T-helper 1 cell treated with Interleukin-12 subunit alpha and Interleukin-12 subunit beta and Interleukin-4 antibody, amounts not matched to agents 30 ng/mL and 1 ng/mL, for 36 hours (primary cell): ENCODE measurements at regions not wholly inside any gene's neighbourhood (a gene's known extent, or its start where the extent isn't known, plus 50 kb on each side); places are given as distances from the start of the nearest gene placed in this dataset.

Source experiments
- intact Hi-C: fragments of 100-400 bp; cut with micrococcal nuclease; formaldehyde crosslinking; loops from one replicate; pipeline ENCODE4 v1.15.1; 2024

DNA sequence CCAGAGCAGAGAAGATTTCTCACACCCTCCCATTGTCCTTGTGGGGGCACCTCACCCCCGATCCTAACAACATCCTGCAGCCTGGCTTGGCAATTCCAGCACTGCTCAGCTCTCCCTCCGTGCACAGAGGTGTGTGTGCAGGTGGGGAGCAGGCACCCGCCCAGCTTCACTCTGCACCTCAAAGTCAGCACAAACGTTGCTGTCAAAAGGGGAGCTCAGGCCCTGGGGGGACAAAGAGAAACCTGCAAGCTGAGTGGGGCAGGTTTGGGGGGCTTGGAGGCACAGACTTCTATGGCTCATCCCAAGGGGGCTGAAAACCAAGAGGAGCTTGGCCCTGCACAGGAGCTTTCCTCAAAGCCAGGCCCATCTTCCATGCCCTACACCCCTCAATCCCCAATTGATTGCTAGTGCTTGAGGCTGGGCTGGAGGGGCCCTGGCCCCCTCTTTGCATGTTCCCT, 231.9 kb upstream of the TNRC6C start:
- intact Hi-C loops, result no loop called here

DNA sequence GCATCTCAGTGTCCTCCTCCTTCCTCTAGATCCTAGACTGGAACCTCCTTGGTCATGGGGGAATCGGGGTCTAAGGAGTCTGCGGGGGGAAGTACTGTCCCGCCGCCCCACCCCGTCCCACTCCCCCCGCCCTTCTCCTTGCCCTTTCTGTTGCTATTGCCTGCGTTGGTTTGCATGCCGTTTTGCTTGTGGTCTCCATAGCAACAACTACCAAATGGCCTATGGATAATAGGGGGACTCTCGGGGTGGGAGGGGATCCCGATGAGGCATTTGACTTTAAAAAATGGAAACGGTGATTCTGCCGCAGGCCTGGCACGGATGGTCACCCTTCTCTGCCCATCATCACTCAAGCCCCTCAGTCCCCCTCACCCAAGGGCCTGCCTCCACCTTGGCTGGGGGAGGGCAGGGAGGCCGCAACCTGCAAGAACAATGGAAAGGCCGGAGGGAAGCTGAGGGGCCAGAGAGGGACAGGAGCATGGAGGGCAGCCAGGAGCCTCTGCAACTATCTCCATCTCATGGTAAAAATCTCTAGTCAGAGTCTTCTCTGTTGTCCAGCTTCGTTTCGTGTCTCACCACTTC, 231.4 kb upstream of the TNRC6C start:
- intact Hi-C loops, result no loop called here

DNA sequence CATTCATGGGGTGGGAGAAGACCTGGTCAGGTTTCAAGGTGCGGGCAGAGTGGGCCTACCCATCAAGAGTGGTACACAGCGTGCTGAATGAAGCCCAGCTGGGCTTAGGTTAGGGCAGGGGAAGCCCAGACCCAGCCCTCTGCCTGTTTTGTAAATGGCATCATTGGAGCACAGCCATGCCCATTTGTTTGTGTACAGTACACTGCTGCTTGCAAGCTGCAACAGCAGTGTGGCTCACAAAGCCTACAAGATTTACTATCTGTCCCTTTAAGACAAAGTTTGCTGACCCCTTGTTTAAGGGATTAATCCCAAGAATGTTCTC, 230.1 kb upstream of the TNRC6C start:
- intact Hi-C loops, result no loop called here

DNA sequence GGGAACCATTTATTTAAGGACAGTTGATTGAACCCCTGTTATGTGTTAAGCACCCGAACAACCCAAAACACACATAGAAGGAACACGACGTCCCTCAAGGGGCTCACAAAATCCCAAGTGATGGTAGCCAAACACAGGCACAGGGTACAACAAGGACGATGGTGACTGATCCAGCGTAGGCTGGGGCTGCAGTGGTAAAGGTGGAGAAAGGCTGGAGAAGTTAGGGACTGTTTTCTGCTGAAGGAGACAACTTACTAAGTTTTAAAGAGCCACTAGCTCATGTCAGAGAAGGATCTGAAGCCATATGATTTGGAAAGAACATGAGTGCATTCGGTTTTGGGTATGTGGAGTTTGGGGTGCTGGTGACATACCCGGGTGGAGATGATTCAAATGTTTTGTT, 229.6 kb upstream of the TNRC6C start:
- intact Hi-C loops, result no loop called here

DNA sequence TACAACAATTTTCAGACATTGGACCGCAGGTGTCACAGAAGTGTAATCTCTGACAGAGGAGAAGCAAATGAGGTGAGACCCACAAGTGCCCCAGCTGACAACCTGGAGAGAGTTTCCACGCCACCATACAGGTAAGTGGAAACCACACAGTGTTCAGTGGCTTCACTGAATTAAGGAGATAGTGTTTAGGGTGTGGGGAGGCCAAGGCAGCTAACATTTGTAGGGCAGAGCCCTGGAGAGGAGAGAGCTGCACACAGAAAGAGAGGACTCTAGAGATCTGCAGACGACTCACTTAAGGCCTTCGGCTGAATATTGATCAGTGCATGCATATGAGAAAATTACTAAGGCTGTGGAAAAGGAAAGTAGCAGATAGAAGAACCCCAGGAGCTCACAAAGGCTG, 228.9 kb upstream of the TNRC6C start:
- intact Hi-C loops, result no loop called here

DNA sequence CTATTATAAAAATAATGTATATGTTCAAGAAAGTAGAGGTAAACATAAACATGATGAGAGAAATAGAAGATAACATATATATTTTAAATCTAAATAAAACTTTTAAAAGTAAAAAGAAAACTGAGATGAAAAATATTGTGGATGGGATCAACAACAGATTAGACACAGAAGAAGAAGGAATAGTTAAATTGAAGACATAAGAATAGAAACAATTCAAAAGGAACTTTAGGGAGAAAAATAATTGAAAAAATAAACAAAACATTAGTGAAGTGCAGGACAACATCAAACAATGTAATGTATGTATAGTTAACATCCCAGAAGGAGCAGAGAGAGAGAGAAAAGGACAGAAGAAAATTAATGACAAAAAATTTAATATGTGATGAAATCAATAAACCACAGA, 228.1 kb upstream of the TNRC6C start:
- intact Hi-C loops, result no loop called here

DNA sequence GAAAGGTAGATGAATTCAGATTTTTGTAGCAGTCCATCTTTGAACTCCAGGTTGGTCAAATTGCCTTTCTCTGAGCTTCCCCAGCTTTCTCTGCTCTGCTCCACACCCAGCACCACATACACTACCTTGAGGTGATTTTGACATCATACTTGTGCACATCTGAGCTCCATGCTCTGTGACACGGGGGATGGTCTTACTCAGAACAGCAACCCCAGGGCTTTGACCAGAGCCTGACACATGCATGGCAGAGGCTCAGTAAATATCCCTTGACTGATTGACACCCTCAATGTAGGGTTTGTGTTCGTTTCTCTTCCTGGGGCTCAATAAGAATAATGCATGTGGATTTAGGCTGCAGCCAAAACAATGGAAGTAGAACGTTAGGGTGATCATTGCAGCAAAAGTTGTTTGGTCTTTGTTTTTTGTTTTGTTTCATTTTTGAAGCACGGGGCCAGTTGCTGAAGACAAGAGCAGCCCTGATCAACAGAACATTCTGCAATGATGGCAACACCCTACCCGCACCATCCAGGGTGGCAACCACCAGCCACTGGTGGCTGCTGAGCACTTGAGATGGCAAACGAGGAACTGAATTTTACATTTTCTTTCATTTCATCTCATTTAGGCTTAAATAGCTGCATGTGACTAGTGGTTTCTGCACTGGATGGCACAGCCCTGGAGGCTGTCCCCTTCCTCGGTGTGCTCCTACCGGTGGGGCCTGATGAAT, 224.8 kb upstream of the TNRC6C start:
- intact Hi-C loops, result no loop called here

DNA sequence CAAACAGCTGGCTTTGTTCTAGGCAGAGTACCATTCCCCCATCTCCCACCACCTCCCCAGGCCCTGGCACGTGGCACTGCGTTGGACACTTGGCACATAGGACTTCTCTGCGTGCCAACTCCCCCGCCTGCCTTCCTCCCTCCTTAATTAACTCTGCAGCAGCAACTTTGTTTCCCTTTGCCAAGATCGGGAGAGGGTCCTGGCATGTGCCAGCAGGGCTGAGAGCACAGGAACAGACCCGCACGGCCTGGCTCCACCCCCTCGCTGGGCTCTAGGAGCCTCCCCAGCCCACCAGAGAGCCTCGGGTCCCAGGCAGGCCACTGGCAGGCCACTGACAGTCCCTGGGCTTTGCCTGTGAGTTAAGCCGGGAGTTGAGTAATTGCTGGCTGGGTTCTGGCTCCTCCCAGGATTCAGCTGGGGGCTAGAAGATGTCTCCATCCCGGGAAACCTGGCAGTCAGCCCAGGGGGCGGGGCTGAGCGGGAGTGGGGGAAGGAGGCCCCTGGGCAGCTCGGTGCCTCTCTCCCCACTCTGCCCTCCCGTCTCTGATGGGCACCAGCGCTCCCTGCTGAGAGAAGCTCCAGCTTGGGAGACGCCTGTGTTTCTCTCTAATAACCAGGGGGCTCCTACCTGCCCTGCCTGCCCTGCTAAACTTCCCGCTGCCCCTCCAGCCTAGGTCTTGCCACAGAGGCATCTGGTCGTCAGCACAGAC, 224.0 kb upstream of the TNRC6C start:
- intact Hi-C loops, result no loop called here

DNA sequence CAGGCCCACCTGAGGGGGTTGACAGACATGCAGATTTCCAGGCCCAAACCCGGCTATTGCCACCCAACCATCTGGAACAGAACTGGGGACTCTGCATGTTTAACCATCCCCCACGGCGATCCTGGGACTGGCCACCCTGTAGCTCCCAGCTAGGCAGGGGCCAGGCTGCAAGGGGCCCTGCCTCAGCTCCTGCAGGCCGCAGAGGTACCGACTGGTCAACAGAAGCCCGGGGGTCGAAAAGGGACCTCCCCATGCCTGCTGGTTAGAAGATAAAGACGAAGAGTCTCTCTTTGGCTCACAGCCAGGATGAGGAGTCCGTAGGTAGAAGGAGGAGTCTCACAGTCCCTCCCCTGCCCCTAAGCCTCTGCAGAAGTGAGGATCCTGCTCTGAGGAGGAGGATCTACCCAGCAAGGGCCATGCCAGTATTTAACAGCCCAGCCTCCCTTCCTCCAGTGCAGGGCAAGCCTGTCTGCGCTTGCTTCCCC, 223.4 kb upstream of the TNRC6C start:
- intact Hi-C loops, result no loop called here

DNA sequence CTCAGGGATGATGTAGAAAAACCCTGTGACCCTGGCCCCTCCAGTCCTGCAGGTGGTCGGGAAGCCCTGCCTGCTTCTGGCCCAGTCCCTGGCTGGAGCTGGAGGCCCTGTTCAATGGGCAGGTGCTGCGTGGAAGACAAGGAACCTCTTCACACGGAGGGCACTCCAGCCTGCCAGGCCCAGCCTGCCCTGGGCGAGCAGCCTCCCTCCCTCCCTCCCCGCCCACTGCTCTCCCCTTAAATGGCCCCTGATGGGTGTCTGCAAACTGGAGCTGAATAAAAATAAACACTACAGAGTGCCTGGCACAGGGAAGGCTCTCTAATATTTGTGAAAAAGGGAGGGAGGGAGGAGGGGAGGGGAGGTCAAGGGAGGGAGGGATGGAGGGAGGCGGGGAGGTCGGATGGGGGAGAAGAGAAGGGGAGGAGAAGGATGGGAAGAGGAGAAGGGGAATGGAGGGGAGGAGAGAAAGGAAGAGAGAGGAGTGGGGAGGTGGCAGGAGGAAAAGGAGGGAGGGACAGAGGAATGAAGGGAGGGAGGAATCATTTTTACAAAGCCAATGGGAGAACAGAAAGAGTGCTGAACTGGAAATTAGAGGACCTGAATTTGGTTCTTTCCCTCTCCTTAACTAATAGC, 222.8 kb upstream of the TNRC6C start:
- intact Hi-C loops, result no loop called here

DNA sequence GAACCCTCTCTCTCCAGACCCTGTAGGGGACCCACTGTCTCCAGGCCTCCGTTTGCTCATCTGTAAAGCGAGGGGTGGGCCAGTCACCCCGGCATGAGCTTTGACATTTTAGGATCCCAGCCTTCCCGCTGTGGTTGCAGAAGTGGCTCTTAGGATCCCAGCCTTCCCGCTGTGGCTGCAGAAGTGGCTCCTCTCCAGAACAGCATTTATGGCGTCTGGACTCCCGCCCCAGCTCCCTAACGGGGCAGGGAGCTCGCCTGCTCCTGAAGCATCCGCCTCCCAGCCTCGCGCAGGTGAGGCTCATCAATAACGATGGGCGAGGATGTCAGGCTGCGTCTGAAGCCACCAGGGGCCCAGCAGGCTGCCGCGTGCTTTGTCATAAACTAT, 222.3 kb upstream of the TNRC6C start:
- intact Hi-C loops, result no loop called here

DNA sequence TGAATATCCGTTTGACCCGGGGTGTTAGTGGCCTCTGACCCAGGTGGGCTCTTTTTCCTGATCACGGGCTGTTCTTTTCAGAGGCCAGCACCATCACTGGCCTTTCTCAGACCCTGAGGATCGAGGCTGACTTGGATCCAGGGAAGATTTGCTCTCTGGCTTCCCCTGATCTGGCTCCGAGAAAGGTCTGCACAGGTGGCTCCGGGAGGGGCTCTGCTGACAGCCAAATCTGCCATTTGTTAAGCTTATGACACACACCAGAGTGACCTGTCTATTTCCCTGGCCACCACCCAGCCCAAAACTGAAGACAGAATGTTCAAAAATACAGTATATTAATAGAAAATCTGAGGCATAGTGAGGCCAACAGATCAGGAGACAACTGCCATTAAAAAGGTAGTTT, 221.8 kb upstream of the TNRC6C start:
- intact Hi-C loops, result no loop called here

DNA sequence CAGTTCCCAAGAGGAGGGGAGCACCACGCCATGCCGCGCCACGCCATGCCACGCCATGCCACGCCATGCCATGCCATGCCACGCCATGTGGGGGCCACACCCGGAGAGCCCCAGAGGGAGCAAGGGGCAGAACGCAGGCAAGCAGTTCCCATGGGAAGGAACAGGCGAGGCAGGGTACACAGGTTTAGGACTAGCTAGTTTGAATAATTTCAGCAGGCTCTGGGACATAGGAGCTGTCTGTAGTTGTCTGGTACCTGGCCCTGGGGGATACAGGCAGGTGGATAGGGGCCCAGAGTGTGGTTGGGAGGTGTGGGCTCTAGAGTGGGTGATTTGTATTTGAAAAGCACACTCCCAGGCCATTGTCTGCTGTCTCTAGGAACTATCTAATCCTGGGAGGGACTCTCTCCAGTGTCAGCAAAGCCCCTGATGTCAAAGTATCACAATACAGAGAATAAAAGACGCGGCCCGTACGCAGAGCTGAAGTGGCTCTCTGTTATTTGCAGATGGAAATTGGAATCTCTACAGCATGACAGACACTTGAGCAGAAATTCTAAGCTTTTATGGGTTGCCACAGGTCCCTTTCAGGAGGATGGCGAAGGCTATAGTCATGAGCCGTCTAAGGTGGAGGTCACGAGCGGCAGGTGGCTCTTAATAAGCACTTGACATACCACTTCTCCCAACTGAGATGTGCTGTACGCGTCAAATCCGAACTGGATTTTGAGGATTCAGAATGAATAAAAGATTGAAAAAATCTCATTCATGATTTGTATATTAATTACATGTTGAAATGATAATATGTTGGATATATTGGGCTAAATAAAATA, 220.8 kb upstream of the TNRC6C start:
- intact Hi-C loops, result no loop called here

DNA sequence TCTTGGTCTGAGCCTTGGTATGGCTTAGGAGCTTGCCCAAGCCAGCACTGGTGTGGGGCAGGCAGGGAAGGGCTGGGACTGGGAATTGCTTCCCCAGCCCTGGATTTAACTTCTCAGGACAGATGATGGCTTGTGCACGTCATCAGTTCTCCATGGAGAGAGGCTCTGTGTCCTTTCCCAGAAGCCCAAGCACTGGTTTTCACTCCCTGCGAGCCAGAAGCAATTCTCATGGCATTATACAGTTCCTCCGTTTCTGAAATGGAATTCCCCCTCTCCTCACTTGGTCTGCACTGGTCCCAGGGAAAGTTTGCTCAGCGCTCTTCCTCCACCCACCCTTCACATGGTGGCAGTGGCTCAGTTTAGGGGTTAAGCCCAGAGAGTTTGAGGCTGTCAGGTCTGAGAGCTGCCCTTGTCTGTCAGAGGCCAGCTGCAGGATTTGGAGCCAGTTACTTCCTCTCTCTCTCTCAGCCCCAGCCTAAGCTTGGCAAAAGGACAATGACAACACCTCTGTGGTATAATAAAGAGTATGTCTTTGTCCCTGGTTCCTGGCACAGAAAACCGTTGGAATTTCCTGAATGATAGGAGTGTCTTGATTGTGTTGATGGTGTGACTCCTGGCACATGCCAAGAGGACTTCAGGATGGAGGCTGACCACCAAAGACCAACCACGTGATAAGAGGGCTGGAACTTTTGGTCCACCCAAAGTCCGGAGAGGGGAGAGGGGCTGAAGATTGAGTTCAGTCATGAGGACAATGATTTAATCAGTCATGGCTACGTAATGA, 219.6 kb upstream of the TNRC6C start:
- intact Hi-C loops, result no loop called here

DNA sequence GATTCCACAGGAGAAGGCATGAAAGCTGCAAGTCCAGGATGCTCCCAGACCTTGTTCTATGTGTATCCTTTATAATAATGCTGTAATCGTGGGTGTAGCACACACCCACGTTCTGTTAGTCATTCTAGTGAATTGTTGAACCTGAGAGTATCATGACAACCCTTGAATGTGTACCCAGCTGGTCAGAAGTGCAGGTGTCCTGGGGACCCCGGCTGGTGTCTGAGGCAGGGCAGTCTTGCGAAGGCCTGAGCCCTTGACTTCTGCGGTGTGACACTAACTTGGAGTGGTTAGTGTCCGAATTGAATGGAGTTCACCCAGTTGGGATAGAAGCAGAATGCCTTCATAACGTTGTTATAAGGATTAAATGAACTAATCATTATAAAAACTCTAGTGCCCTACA, 218.0 kb upstream of the TNRC6C start:
- intact Hi-C loops, result no loop called here

DNA sequence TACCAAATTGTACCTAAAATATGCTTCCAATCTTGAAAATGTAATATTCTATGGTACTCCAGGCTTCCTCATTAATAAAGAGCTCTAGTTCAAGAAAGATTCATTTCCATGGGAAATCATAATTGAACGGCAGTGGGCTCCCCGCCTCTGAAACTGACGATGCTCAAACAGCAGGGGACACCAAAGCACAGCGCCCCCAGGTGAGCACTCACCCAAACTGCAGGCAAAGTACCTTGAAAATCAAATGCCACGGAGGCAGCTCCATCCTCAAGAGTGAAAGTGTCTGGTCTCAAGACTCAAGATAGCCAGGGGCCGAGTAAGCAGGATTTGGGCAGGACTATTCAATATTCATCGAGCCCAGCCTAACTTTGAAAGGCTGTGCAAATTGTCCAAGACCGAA, 217.4 kb upstream of the TNRC6C start:
- intact Hi-C loops, result loop anchor here (1.0 kb wide), 1 partner anchor 199 kb away; no protein-coding TSS in a partner anchor

DNA sequence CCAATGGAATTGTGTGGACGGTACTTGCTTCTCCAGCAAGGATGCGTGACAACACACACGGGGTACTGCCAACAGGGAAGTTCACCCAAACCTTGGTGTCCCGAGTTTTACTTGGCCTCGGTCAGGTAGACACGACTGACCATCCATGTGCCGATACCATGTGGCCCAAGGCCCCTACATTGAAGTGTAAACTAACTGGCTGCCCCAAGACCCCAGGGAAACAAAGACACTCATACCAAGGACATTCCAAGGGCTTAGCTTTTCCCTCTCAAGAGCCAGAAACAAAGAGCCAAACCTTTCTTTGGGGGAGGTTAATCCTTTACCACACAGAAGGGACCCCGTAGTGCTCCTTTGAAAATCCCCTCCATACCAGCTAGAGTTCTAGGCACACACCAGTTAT, 215.9 kb upstream of the TNRC6C start:
- intact Hi-C loops, result no loop called here

DNA sequence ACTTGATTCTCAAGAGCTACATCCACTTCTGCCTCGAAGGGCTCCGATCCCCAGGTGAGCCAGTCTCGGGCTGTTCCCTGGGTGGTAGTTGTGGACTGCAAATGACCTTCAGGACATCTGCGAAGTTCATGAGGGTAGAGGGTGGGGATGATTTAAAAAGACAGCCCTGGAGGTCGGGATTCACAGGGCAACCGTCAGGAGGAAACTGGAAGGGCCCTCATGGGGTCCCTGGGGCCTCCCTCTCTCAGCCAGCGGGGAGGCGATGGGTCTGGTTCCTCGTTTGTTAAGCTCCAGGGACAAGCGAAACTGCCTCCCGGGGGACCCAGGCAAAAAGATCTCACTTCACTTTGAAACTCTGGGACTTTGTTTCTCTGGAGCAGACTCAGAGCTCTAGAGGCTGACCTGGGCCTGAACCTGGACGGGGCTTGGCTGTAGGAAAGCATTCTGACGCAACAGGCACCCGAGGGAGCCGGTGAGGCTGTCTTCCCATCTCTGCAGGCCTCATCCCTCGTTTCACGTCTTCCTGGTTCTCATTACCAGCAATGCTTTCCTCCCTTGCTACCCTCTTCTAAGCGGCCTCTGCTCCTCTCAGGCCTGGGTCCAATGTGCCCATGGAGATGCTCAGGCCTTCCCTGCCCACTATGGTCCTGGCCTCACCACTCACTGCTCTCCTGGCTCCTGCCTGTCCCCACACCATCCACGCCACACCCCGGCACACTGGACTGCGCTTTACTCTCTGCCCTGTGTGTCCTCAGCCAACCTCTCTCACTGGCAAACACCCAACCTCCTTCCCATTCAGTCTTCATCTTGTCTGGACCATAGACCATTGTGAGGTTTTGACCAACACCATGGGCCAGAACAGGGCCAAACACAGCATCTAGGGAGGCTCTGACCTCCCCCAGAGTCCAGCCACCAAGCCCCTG, 214.2 kb upstream of the TNRC6C start:
- intact Hi-C loops, result no loop called here

DNA sequence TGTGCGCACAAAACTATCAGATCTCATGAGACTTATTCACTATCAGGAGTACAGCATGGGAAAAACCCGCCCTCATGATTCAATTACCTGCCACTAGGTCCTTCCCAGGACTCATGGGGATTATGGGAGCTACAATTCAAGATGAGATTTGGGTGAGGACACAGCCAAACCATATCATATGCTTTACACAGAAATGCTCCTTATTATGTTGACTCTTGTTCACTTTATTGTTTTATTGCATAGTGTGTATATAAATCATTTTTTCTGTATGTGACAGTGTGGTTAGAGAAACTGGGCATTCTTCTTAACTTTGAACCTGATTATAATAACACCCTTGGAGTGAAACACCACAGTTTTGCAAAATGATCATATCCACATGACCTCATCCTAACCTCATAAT, 212.8 kb upstream of the TNRC6C start:
- intact Hi-C loops, result no loop called here

DNA sequence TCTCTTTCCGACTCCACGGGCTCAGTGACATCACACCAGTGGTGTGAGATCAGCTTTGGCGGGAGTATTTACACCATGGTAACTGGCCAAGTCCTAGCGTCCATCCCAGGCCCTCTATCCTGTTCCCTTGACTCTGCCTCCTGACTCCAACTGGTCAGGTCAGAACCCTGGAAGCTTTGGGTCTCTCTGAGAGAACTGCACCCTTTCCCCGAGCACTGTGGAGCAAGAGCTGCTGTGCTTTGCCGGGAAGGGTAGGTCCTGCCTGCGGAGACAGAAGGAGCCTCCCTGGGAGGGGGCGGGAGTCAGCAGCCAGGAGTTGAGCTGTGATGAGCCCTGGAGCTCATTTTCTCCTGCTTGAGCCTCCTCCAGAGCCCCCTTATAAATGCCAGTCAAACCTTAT, 212.1 kb upstream of the TNRC6C start:
- intact Hi-C loops, result no loop called here
